22Rv1 (cell line): ENCODE measurements at regions not wholly inside any gene's neighbourhood (a gene's known extent, or its start where the extent isn't known, plus 50 kb on each side); places are given as distances from the start of the nearest gene placed in this dataset.

Experiments
- ZFX ChIP-seq: fragments of 450-650 bp; IDR thresholded peaks from 2 replicates; pipeline ENCODE4 v1.6.1; 2017; ENCODE audit warnings: antibody characterized with exemption, borderline replicate concordance
- TF ChIP-seq, protein P1 (sequence below): fragments of 450-650 bp; IDR thresholded peaks from 2 replicates; pipeline ENCODE4 v1.5.1; 2017; ENCODE audit warnings: mild to moderate bottlenecking

DNA sequence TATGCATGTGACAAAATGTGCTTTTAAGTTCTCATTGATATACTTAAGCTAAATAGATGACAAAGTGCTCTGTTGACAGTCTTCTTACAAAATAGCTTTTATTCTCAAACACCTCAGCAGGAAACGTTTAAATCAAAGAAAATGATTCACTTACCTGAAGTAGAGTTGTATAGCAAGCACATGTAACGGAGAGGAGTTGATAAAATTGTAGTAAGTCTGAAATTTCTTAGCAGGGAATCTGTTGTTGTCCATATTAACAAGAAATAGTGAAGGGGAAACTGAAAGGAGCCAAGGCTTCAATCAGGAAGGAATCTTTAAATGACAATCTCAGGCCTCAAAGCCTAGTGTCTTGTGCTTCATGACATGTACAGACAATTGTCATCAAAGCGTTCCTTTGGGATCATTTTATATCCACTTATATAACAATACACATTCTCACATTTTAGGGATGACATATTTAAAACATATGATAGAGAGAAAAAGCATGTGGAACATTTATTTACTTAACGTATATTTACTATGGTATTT, 2010.2 kb upstream of the IGFBP7 start:
- TF ChIP-seq, protein P1, sequence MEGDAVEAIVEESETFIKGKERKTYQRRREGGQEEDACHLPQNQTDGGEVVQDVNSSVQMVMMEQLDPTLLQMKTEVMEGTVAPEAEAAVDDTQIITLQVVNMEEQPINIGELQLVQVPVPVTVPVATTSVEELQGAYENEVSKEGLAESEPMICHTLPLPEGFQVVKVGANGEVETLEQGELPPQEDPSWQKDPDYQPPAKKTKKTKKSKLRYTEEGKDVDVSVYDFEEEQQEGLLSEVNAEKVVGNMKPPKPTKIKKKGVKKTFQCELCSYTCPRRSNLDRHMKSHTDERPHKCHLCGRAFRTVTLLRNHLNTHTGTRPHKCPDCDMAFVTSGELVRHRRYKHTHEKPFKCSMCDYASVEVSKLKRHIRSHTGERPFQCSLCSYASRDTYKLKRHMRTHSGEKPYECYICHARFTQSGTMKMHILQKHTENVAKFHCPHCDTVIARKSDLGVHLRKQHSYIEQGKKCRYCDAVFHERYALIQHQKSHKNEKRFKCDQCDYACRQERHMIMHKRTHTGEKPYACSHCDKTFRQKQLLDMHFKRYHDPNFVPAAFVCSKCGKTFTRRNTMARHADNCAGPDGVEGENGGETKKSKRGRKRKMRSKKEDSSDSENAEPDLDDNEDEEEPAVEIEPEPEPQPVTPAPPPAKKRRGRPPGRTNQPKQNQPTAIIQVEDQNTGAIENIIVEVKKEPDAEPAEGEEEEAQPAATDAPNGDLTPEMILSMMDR, result no peak
- no peak for TF ChIP-seq ZFX
